H1 (cell line): ENCODE measurements at regions not wholly inside any gene's neighbourhood (a gene's known extent, or its start where the extent isn't known, plus 50 kb on each side); places are given as distances from the start of the nearest gene placed in this dataset.

ENCODE experiments used
- CTCF ChIA-PET: fragments of 300-600 bp; sonication (Branson Sonifier 250); formaldehyde crosslinking; loops from one replicate; lab custom pipeline; 2021; ENCODE audit not compliant: partially characterized antibody; lab: Charles Lee
- POLR2A ChIA-PET: fragments of 300-600 bp; sonication (Branson Sonifier 250); formaldehyde crosslinking; loops from one replicate; lab custom pipeline; 2021; ENCODE audit warnings: inconsistent platforms; ENCODE audit not compliant: partially characterized antibody; lab: Charles Lee
- DNase-seq, 2 experiments: peaks; one replicate each; pipeline versions ENCODE4 v3.0.0 to v3.0.0-alpha.2; 2010 to 2022; ENCODE audit warnings: low spot score in 2 of 2, low read depth in 1 of 2, mixed read lengths in 1 of 2
- FAIRE-seq: peaks from 2 replicates; lab custom pipeline; 2011; peaks lifted over from hg19 to GRCh38; lab: Jason Lieb, UNC
- H2AFZ ChIP-seq: 2 replicates; pipeline ENCODE4 v1.8.1; 2012; ENCODE audit warnings: low read length, inconsistent platforms
- H2AK5ac ChIP-seq: 2 replicates; pipeline ENCODE4 v1.6.1; 2013; ENCODE audit warnings: low read depth, low read length
- H2BK120ac ChIP-seq: replicated peaks from 2 replicates; pipeline ENCODE3; 2013; ENCODE audit warnings: low read depth, low read length, inconsistent platforms
- H2BK12ac ChIP-seq: 2 replicates; pipeline ENCODE4 v1.6.1; 2013; ENCODE audit warnings: low read depth, low read length
- H2BK15ac ChIP-seq: 2 replicates; pipeline ENCODE4 v1.6.1; 2013; ENCODE audit warnings: low read length
- H2BK20ac ChIP-seq: 2 replicates; pipeline ENCODE4 v1.6.1; 2013; ENCODE audit warnings: low read length
- H2BK5ac ChIP-seq: 2 replicates; pipeline ENCODE4 v1.6.1; 2013; ENCODE audit warnings: low read depth, low read length
- H3K14ac ChIP-seq: 2 replicates; pipeline ENCODE4 v1.6.1; 2013; ENCODE audit warnings: inconsistent platforms; ENCODE audit not compliant: insufficient read length
- H3K18ac ChIP-seq: 2 replicates; pipeline ENCODE4 v1.6.1; 2013; ENCODE audit warnings: low read length; ENCODE audit errors: extremely low read depth
- H3K23ac ChIP-seq: 2 replicates; pipeline ENCODE4 v1.6.1; 2013; ENCODE audit warnings: inconsistent platforms; ENCODE audit not compliant: insufficient read length
- H3K23me2 ChIP-seq: 2 replicates; pipeline ENCODE4 v1.6.1; 2013; ENCODE audit warnings: low read depth, low read length
- H3K27ac ChIP-seq: 2 replicates; pipeline ENCODE4 v1.6.1; 2011; ENCODE audit warnings: low read depth, low read length, inconsistent platforms
- H3K27me3 ChIP-seq, 4 experiments: replicated peaks in 1 of 4; 1 replicate in 1 of 4; 2 replicates in 3 of 4; pipeline versions ENCODE4 v1.6.1 to v1.8.1; 2011 to 2013; ENCODE audit warnings: low read length in 3 of 4, mild to moderate bottlenecking in 3 of 4, inconsistent platforms in 2 of 4, mixed read lengths in 2 of 4, moderate library complexity in 1 of 4; ENCODE audit not compliant: control insufficient read depth in 3 of 4, insufficient read depth in 3 of 4; ENCODE audit errors: extremely low read depth in 1 of 4
- H3K36me3 ChIP-seq, 4 experiments: 2 replicates each; pipeline versions ENCODE4 v1.6.1 to v1.8.1; 2011 to 2013; ENCODE audit warnings: mild to moderate bottlenecking in 4 of 4, low read length in 3 of 4, moderate library complexity in 2 of 4, control low read depth in 1 of 4, inconsistent platforms in 1 of 4; ENCODE audit not compliant: insufficient read depth in 4 of 4, control insufficient read depth in 2 of 4
- H3K4ac ChIP-seq: replicated peaks from 2 replicates; pipeline ENCODE3; 2013; ENCODE audit warnings: low read length, low read depth, mixed read lengths, inconsistent platforms; ENCODE audit not compliant: insufficient read length
- H3K4me1 ChIP-seq, 4 experiments: replicated peaks in 1 of 4; 1 replicate in 1 of 4; 2 replicates in 3 of 4; pipeline versions ENCODE4 v1.6.1 to v1.8.1; 2011 to 2013; ENCODE audit warnings: low read length in 3 of 4, inconsistent platforms in 2 of 4, mixed read lengths in 1 of 4; ENCODE audit not compliant: insufficient read depth in 4 of 4, control insufficient read depth in 3 of 4
- H3K4me2 ChIP-seq, 2 experiments: 2 replicates each; pipeline versions ENCODE4 v1.6.1 to v1.8.1; 2011 to 2013; ENCODE audit warnings: low read depth in 2 of 2, low read length in 2 of 2, control low read depth in 1 of 2, inconsistent platforms in 1 of 2, mild to moderate bottlenecking in 1 of 2; ENCODE audit not compliant: insufficient read depth in 1 of 2
- H3K4me3 ChIP-seq, 4 experiments: fragments of 200-600, 300-600 bp in 1 of 4; sonication (generic), shearing (Covaris generic), sonication (Bioruptor Twin) in 1 of 4; 2 replicates each; pipeline versions ENCODE4 v1.5.1 to v1.8.1; 2011 to 2016; ENCODE audit warnings: low read length in 4 of 4, low read depth in 3 of 4, control low read depth in 2 of 4, inconsistent platforms in 2 of 4, mild to moderate bottlenecking in 2 of 4, mixed read lengths in 1 of 4, moderate library complexity in 1 of 4; ENCODE audit not compliant: insufficient read depth in 2 of 4; ENCODE audit errors: extremely low read depth in 1 of 4
- H3K56ac ChIP-seq: replicated peaks from 2 replicates; pipeline ENCODE3; 2013; ENCODE audit warnings: low read depth, mild to moderate bottlenecking, mixed read lengths, low read length, inconsistent platforms; ENCODE audit not compliant: insufficient read length
- H3K79me1 ChIP-seq: 2 replicates; pipeline ENCODE4 v1.6.1; 2013; ENCODE audit warnings: low read depth, low read length, control low read depth
- H3K79me2 ChIP-seq, 2 experiments: 2 replicates each; pipeline versions ENCODE4 v1.6.1 to v1.8.1; 2012 to 2013; ENCODE audit warnings: low read length in 2 of 2, mild to moderate bottlenecking in 2 of 2, inconsistent platforms in 1 of 2; ENCODE audit not compliant: insufficient read depth in 2 of 2, control insufficient read depth in 1 of 2
- H3K9ac ChIP-seq, 4 experiments: replicated peaks in 1 of 4; 1 replicate in 1 of 4; 2 replicates in 3 of 4; pipeline versions ENCODE4 v1.6.1 to v1.8.1; 2011 to 2013; ENCODE audit warnings: low read depth in 3 of 4, low read length in 3 of 4, control low read depth in 2 of 4, mild to moderate bottlenecking in 2 of 4, moderate library complexity in 2 of 4, inconsistent platforms in 1 of 4; ENCODE audit errors: extremely low read depth in 1 of 4
- H3K9me3 ChIP-seq, 2 experiments: 2 replicates each; pipeline versions ENCODE4 v1.6.1 to v1.8.1; 2012 to 2013; ENCODE audit warnings: mild to moderate bottlenecking in 2 of 2, moderate library complexity in 2 of 2, control low read depth in 1 of 2, inconsistent platforms in 1 of 2, low read depth in 1 of 2, low read length in 1 of 2, mixed read lengths in 1 of 2; ENCODE audit not compliant: insufficient read depth in 2 of 2
- H4K20me1 ChIP-seq, 2 experiments: replicated peaks in 1 of 2; 2 replicates each; pipeline versions ENCODE3 to v1.8.1; 2011 to 2013; ENCODE audit warnings: inconsistent platforms in 2 of 2, low read length in 2 of 2, mild to moderate bottlenecking in 1 of 2; ENCODE audit not compliant: insufficient read depth in 2 of 2, control insufficient read depth in 1 of 2
- H4K5ac ChIP-seq: 2 replicates; pipeline ENCODE4 v1.6.1; 2013; ENCODE audit warnings: low read length, low read depth, mixed read lengths, inconsistent platforms; ENCODE audit not compliant: insufficient read length
- H4K8ac ChIP-seq: 2 replicates; pipeline ENCODE4 v1.8.0; 2013; ENCODE audit warnings: mild to moderate bottlenecking, moderate library complexity, low read length, inconsistent platforms; ENCODE audit not compliant: insufficient read depth; ENCODE audit errors: extremely low read depth
- H4K91ac ChIP-seq: replicated peaks from 2 replicates; pipeline ENCODE3; 2013; ENCODE audit warnings: low read length, mixed read lengths, inconsistent platforms; ENCODE audit not compliant: insufficient read length
- ATF3 ChIP-seq: IDR thresholded peaks from 2 replicates; pipeline ENCODE4 v1.6.1; 2011; ENCODE audit warnings: low read depth, mild to moderate bottlenecking, low read length; ENCODE audit not compliant: insufficient read depth
- CHD1 ChIP-seq: IDR thresholded peaks from 2 replicates; pipeline ENCODE4 v1.6.1; 2012; ENCODE audit warnings: low read depth, low read length, improper control_type of control experiment
- SP2 ChIP-seq: IDR thresholded peaks from 2 replicates; pipeline ENCODE4 v1.6.1; 2012; ENCODE audit warnings: mild to moderate bottlenecking, low read length, inconsistent platforms
- SRF ChIP-seq: IDR thresholded peaks from 2 replicates; pipeline ENCODE4 v1.6.1; 2011; ENCODE audit warnings: mild to moderate bottlenecking, low read depth, low read length, moderate library complexity
- TAF7 ChIP-seq: optimal IDR thresholded peaks from 2 replicates; pipeline ENCODE3; 2011; ENCODE audit warnings: low read depth, mild to moderate bottlenecking, inconsistent platforms, low read length, moderate library complexity, borderline replicate concordance

- H3K9me3 ChIP-seq = no peaks in the 10 kb centered on the region
- H2AK5ac ChIP-seq = no peak overlapping the region
- no peak overlapping the region for H4K91ac ChIP-seq
- H2BK120ac ChIP-seq = no peak overlapping the region
- H3K4ac ChIP-seq = no peak overlapping the region
- no peak overlapping the region for H2BK20ac ChIP-seq
- POLR2A ChIA-PET = no interaction called here
- no peaks in the 10 kb centered on the region for H3K36me3 ChIP-seq
- no peaks in the 10 kb centered on the region for H3K79me1 ChIP-seq
- H2BK12ac ChIP-seq = no peak overlapping the region
- no peak for DNase-seq
- no peak overlapping the region for H3K18ac ChIP-seq
- no peaks in the 10 kb centered on the region for H3K23me2 ChIP-seq
- TF ChIP-seq CHD1 (no peak), SRF (no peak), SP2 (no peak), ATF3 (no peak), TAF7 (no peak)
- TF ChIP-seq, all 59 proteins: peak for 0
- Histone ChIP-seq H3K79me2 (no peaks in the 10 kb centered on the region), H4K5ac (no peak overlapping the region), H3K23ac (no peak overlapping the region), H3K56ac (no peak overlapping the region), H3K14ac (no peak overlapping the region), H3K27me3 (no peaks in the 10 kb centered on the region), H3K4me1 (no peaks in the 10 kb centered on the region; a peak in 1 of 7 replicates), H3K27ac (no peak overlapping the region), H4K8ac (no peak overlapping the region), H2AFZ (no peak overlapping the region), H2BK5ac (no peak overlapping the region), H3K4me3 (no peak overlapping the region), H3K9ac (no peak overlapping the region), H4K20me1 (no peaks in the 10 kb centered on the region), H2BK15ac (no peak overlapping the region), H3K4me2 (no peak overlapping the region)
- CTCF ChIA-PET = no interaction called here
- FAIRE-seq = no peak
Observed at GRCh38 chr18:42510540-42510939, 555.5 kb downstream of the PIK3C3 start.
